ENCODE measurements at regions not wholly inside any gene's neighbourhood (a gene's known extent, or its start where the extent isn't known, plus 50 kb on each side); places are given as distances from the start of the nearest gene placed in this dataset.
"Not testable (repeated sequence)": the region's sequence is repeated elsewhere in the genome, so short reads cannot be mapped to it uniquely, and the experiment has no call there.

DNA sequence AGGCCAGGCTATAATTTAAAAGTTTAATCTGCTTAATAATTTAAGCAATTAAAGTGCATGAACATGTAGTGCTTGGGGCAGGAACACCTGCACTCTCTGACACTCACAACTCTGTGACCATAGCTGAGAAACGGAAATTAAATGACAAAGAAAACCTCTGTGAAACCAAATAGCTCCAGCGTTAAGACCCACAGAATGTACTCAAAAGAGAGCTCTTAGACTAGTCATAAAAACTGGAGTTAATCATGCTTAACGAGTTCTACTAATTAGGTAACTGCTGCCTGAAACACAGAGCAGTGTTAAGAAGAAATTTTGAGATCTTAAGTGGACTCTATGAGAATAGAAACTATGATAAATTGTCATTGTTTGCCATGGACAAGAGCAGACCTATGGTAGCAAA is 174.4 kb upstream of the SPIN4 start:
- Histone ChIP-seq H3K36me3 (ENCODE audit: control insufficient read depth in 2 of 2, insufficient read depth in 2 of 2, low read length in 2 of 2) (no peaks in the 10 kb centered on the region), H3K27ac (ENCODE audit: low read length) (no peak overlapping the region), H3K9me3 (ENCODE audit: control insufficient read depth in 2 of 2, low read length in 2 of 2) (no peaks in the 10 kb centered on the region), H3K27me3 (ENCODE audit: control insufficient read depth in 1 of 2, insufficient read depth in 2 of 2, low read length in 2 of 2) (peaks cover 0 to 4% of the 10 kb centered on the region in 2 donors), H3K4me1 (ENCODE audit: control insufficient read depth, insufficient read depth, low read length) (no peaks in the 10 kb centered on the region), H3K4me3 (ENCODE audit: low read length in 2 of 2) (no peak overlapping the region), H3K9ac (ENCODE audit: low read length in 2 of 2) (no peak overlapping the region)

DNA sequence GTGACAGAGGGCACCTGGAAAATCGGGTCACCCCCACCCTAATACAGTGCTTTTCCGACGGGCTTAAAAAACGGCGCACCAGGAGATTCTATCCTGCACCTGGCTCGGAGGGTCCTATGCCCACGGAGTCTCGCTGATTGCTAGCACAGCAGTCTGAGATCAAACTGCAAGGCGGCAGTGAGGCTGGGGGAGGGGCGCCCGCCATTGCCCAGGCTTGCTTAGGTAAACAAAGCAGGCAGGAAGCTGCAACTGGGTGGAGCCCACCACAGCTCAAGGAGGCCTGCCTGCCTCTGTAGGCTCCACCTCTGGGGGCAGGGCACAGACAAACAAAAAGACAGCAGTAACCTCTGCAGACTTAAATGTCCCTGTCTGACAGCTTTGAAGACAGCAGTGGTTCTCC is 168.2 kb upstream of the SPIN4 start:
- H3K27ac ChIP-seq (ENCODE audit: low read length); H3K4me3 ChIP-seq (ENCODE audit: low read length in 2 of 2); H3K27me3 ChIP-seq (ENCODE audit: control insufficient read depth in 1 of 2, insufficient read depth in 2 of 2, low read length in 2 of 2); H3K9ac ChIP-seq (ENCODE audit: low read length in 2 of 2); H3K9me3 ChIP-seq (ENCODE audit: control insufficient read depth in 2 of 2, low read length in 2 of 2); H3K4me1 ChIP-seq (ENCODE audit: control insufficient read depth, insufficient read depth, low read length); H3K36me3 ChIP-seq (ENCODE audit: control insufficient read depth in 2 of 2, insufficient read depth in 2 of 2, low read length in 2 of 2): not testable (repeated sequence)

DNA sequence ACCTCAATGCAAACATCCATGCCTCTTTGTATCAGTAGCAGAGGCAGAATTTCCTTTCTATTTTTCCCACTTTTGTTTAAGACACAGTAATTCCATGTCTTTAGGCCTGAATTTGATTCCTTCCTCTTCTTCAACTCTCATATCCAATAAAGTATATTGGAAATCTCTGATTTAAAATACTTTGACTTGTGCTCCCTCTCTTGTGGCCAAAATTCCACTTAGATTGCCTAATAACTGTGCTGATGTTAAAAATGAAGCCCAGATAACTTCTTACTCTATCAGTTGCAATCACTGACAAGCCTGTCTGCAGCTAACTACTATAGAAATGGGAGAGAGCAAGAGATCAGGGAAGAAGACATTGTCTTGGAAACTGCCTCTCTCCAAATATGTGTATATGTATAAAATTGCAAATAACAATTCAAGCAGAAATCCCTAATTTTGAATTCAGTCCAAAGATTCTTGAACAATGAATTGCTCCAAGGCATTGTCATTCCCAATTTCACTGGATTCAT is 163.5 kb upstream of the SPIN4 start:
- no peak overlapping the region for H3K9ac ChIP-seq (ENCODE audit: low read length in 2 of 2)
- H3K9me3 ChIP-seq (ENCODE audit: control insufficient read depth in 2 of 2, low read length in 2 of 2) = no peaks in the 10 kb centered on the region
- no peaks in the 10 kb centered on the region for H3K36me3 ChIP-seq (ENCODE audit: control insufficient read depth in 2 of 2, insufficient read depth in 2 of 2, low read length in 2 of 2)
- no peak overlapping the region for H3K27ac ChIP-seq (ENCODE audit: low read length)
- no peaks in the 10 kb centered on the region for H3K4me1 ChIP-seq (ENCODE audit: control insufficient read depth, insufficient read depth, low read length)
- H3K27me3 ChIP-seq (ENCODE audit: control insufficient read depth in 1 of 2, insufficient read depth in 2 of 2, low read length in 2 of 2) = no peaks in the 10 kb centered on the region
- no peak overlapping the region for H3K4me3 ChIP-seq (ENCODE audit: low read length in 2 of 2)

DNA sequence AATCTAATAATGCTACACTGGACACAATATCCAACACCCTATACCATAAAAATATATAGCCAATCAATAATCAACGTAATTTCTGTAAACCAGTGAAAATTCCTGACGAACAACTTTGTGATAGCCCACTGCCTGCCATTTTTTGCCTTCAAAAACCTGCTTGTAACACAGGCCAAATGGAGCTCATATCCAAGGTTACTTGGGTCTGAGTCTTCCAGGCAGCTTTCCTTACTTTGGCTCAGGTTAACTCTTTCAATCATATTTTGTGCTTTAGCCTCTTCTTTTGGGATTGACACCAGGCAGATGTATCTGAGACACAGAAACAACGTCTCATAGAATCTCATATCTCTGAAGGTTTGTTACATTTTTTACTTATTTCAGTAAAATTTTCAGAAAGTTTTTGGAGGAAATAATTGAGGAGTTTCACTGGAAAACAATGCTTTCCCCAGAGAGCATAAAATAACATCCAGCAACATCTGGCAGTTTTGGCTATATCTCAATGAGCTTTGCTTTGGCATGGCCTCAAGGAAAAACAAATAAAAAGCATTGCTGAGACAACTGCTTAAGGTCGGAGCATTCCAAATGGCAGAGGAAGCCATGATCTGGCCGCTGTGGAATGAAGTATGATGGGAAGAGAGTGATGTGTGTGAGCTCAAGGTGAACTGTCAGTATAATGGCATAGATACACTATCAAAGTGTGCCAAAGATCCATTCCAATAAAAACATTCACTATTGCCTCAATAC is 162.9 kb upstream of the SPIN4 start:
- Histone ChIP-seq H3K9me3 (ENCODE audit: control insufficient read depth in 2 of 2, low read length in 2 of 2) (no peaks in the 10 kb centered on the region), H3K4me1 (ENCODE audit: control insufficient read depth, insufficient read depth, low read length) (no peaks in the 10 kb centered on the region), H3K4me3 (ENCODE audit: low read length in 2 of 2) (no peak overlapping the region), H3K9ac (ENCODE audit: low read length in 2 of 2) (no peak overlapping the region), H3K36me3 (ENCODE audit: control insufficient read depth in 2 of 2, insufficient read depth in 2 of 2, low read length in 2 of 2) (no peaks in the 10 kb centered on the region), H3K27ac (ENCODE audit: low read length) (no peak overlapping the region), H3K27me3 (ENCODE audit: control insufficient read depth in 1 of 2, insufficient read depth in 2 of 2, low read length in 2 of 2) (no peaks in the 10 kb centered on the region)

DNA sequence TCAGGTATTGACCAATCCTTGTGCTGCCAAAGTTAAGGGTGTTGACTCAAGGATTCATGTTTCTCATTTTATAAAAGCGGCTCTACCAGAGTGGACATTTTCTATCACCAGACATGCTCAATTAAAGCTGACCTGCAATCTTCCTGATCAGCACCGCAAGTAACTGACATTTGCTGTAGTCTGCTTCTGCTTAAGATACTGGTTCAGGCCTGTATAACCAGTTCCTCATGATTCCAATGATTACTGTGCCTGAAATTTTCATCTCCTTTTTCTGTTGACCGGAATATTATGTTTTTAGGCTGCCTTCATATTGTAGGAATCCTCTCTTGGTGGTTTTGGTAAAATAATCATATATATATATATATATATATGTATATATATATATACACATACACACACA is 160.2 kb upstream of the SPIN4 start:
- Histone ChIP-seq H3K36me3 (ENCODE audit: control insufficient read depth in 2 of 2, insufficient read depth in 2 of 2, low read length in 2 of 2) (no peaks in the 10 kb centered on the region), H3K27me3 (ENCODE audit: control insufficient read depth in 1 of 2, insufficient read depth in 2 of 2, low read length in 2 of 2) (no peaks in the 10 kb centered on the region), H3K27ac (ENCODE audit: low read length) (no peak overlapping the region), H3K9me3 (ENCODE audit: control insufficient read depth in 2 of 2, low read length in 2 of 2) (no peaks in the 10 kb centered on the region), H3K4me3 (ENCODE audit: low read length in 2 of 2) (no peak overlapping the region), H3K9ac (ENCODE audit: low read length in 2 of 2) (no peak overlapping the region), H3K4me1 (ENCODE audit: control insufficient read depth, insufficient read depth, low read length) (no peaks in the 10 kb centered on the region)

DNA sequence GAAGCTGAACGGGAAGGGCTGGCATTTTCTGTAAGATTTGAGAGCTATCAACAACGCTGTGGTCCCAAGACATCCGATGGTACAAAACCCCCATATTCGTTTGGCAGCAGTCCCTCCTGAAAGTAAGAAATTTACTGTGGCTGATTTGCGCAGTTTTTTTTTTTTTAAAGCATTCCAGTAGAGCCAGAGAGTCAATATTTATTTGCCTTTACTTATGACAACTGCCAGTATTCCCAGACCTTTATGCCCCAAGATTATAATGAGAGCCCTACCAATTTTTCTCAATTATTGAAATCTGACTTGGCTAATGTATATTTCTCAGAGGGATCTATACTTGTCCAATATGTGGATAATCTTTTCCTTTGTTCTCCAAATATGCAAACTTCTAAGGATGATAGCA is 157.5 kb upstream of the SPIN4 start:
- Histone ChIP-seq H3K27me3 (ENCODE audit: control insufficient read depth in 1 of 2, insufficient read depth in 2 of 2, low read length in 2 of 2) (no peaks in the 10 kb centered on the region), H3K9ac (ENCODE audit: low read length in 2 of 2) (no peak overlapping the region)

DNA sequence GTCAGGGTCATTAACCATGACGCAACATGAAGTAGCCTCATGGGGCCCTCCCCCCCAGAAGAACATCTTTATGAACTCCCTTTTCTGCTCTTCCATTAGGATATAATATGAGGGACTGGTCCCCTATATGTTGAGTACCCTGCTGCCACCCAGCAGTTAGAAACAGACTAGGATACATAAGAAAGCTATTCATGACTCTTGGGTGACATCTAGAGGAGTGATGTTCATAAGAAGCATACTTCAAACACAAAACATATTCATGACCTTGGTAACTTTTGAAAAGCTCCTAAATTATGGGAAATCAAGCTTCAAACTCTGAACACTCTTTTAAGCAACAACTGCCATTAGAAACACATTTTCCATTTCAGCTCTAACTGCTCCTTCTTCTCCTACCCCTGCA is 155.2 kb upstream of the SPIN4 start:
- Histone ChIP-seq H3K9me3 (ENCODE audit: control insufficient read depth in 2 of 2, low read length in 2 of 2) (no peaks in the 10 kb centered on the region), H3K4me3 (ENCODE audit: low read length in 2 of 2) (no peak overlapping the region), H3K36me3 (ENCODE audit: control insufficient read depth in 2 of 2, insufficient read depth in 2 of 2, low read length in 2 of 2) (no peaks in the 10 kb centered on the region), H3K4me1 (ENCODE audit: control insufficient read depth, insufficient read depth, low read length) (no peaks in the 10 kb centered on the region), H3K27ac (ENCODE audit: low read length) (no peak overlapping the region), H3K9ac (ENCODE audit: low read length in 2 of 2) (no peak overlapping the region), H3K27me3 (ENCODE audit: control insufficient read depth in 1 of 2, insufficient read depth in 2 of 2, low read length in 2 of 2) (no peaks in the 10 kb centered on the region)

More for the DNA sequence above, 157.5 kb upstream of the SPIN4 start:
- H3K4me1 ChIP-seq (ENCODE audit: control insufficient read depth, insufficient read depth, low read length) = no peaks in the 10 kb centered on the region
- H3K9me3 ChIP-seq (ENCODE audit: control insufficient read depth in 2 of 2, low read length in 2 of 2) = no peaks in the 10 kb centered on the region
- no peak overlapping the region for H3K27ac ChIP-seq (ENCODE audit: low read length)
- no peaks in the 10 kb centered on the region for H3K36me3 ChIP-seq (ENCODE audit: control insufficient read depth in 2 of 2, insufficient read depth in 2 of 2, low read length in 2 of 2)
- H3K4me3 ChIP-seq (ENCODE audit: low read length in 2 of 2) = no peak overlapping the region

DNA sequence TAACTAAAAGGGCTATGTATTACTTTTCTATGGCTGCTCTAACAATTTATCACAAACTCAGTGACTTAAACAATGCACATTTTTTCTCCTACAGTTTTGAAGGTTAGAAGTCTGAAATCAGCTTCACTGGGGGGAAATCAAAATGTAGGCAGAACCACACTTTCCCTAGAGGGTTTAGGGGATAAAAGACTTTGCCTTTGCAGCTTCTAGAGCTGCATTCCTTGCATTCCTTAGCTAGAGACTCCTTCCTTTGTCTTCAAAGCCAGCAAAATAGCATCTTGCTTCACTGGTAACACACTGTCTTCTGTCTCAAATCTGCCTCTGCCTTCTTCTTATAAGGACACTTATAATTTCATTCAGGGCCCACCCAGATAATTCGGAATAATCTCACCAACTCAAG is 152.4 kb upstream of the SPIN4 start:
- no peaks in the 10 kb centered on the region for H3K27me3 ChIP-seq (ENCODE audit: control insufficient read depth in 1 of 2, insufficient read depth in 2 of 2, low read length in 2 of 2)
- no peaks in the 10 kb centered on the region for H3K36me3 ChIP-seq (ENCODE audit: control insufficient read depth in 2 of 2, insufficient read depth in 2 of 2, low read length in 2 of 2)
- no peak overlapping the region for H3K9ac ChIP-seq (ENCODE audit: low read length in 2 of 2)
- no peak overlapping the region for H3K4me3 ChIP-seq (ENCODE audit: low read length in 2 of 2)
- H3K27ac ChIP-seq (ENCODE audit: low read length) = no peak overlapping the region
- H3K9me3 ChIP-seq (ENCODE audit: control insufficient read depth in 2 of 2, low read length in 2 of 2) = no peaks in the 10 kb centered on the region
- H3K4me1 ChIP-seq (ENCODE audit: control insufficient read depth, insufficient read depth, low read length) = no peaks in the 10 kb centered on the region

DNA sequence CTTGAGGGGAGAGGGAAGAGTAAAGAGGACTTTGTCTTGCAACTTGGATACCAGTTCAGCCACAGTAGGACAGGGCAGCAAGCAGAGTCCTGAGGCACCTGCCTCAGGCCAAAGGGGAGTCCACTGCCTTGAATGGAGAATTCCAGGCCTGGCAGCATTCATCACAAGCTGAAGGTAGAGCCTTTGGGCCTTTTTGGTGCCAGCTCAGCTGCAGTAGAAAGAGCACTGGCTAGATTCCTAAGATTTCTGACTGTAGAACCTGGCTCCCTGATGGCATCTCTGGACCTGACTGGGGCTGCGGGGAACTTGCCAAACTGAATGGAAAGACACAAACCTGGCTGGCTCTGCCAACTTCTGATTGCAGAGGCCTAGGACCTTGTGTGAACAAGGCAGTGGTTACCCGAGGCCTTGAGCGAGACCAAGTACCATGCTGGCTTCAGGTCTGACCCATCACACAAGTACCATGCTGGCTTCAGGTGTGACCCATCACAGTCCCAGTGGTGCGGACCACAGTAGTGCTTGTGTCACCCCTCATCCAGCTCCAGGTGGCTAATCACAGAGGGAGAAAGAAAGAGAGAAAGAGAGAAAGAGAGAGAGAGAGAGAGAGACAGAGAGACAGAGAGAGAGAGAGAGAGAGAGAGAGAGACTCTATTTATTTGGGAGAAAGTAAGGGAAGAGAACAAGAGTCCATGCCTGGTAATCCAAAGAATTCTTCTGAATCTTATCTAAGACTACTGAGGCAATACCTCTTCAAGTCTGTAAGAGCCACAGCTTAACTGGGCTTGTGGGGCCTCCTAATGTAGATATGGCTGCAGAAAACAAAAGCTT is 137.6 kb upstream of the SPIN4 start:
- H3K27ac ChIP-seq (ENCODE audit: low read length) = no peak overlapping the region
- no peaks in the 10 kb centered on the region for H3K27me3 ChIP-seq (ENCODE audit: control insufficient read depth in 1 of 2, insufficient read depth in 2 of 2, low read length in 2 of 2)
- no peaks in the 10 kb centered on the region for H3K9me3 ChIP-seq (ENCODE audit: control insufficient read depth in 2 of 2, low read length in 2 of 2)
- no peak overlapping the region for H3K4me3 ChIP-seq (ENCODE audit: low read length in 2 of 2)
- H3K9ac ChIP-seq (ENCODE audit: low read length in 2 of 2) = no peak overlapping the region
- H3K36me3 ChIP-seq (ENCODE audit: control insufficient read depth in 2 of 2, insufficient read depth in 2 of 2, low read length in 2 of 2) = no peaks in the 10 kb centered on the region
- peaks cover 5% of the 10 kb centered on the region for H3K4me1 ChIP-seq (ENCODE audit: control insufficient read depth, insufficient read depth, low read length)

DNA sequence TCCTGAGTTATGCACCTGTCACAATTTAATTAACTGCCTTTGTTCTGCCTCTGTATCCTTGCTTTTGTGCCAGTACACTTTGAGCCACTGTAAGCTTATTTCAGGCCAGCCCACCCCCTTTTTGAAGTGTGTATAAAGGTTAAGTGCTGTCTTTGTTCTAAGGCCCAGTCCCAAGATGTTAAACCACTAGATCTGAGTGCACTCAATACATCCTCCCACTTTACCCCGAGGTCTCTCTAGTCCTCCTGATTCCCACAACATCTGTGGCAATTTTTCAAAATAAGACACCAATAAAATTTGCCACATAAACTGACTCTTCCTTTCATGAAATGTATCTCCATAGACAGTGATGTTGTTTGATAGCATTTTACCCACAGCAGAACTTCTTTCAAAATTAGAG is 124.1 kb upstream of the SPIN4 start:
- Histone ChIP-seq H3K27me3 (ENCODE audit: control insufficient read depth in 1 of 2, insufficient read depth in 2 of 2, low read length in 2 of 2) (peaks cover 0 to 4% of the 10 kb centered on the region in 2 donors), H3K36me3 (ENCODE audit: control insufficient read depth in 2 of 2, insufficient read depth in 2 of 2, low read length in 2 of 2) (no peaks in the 10 kb centered on the region), H3K4me3 (ENCODE audit: low read length in 2 of 2) (no peak overlapping the region), H3K27ac (ENCODE audit: low read length) (no peak overlapping the region), H3K4me1 (ENCODE audit: control insufficient read depth, insufficient read depth, low read length) (no peaks in the 10 kb centered on the region), H3K9me3 (ENCODE audit: control insufficient read depth in 2 of 2, low read length in 2 of 2) (no peaks in the 10 kb centered on the region), H3K9ac (ENCODE audit: low read length in 2 of 2) (no peak overlapping the region)

DNA sequence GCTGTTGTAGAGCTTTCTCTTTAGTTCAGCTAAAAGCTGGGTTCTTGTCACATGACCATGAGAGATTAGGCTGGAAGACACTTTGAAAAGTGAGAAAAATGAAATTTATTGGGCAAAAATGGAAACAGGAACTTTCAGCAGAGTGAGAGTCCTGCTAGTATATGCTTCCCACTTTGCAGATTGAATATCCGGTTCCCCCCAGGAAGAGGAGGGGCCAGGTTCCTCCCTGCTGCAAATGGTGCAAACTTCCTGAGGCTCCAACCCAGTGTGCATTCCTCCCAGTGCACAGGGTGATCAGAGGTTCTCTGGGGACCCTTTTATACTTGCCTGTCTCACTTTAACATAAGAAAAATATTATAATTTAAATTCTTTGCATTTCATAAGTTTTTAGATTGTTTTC is 119.9 kb upstream of the SPIN4 start:
- Histone ChIP-seq H3K27ac (ENCODE audit: low read length) (no peak overlapping the region), H3K4me3 (ENCODE audit: low read length in 2 of 2) (no peak overlapping the region), H3K9me3 (ENCODE audit: control insufficient read depth in 2 of 2, low read length in 2 of 2) (peaks cover 0 to 3% of the 10 kb centered on the region in 2 donors), H3K27me3 (ENCODE audit: control insufficient read depth in 1 of 2, insufficient read depth in 2 of 2, low read length in 2 of 2) (peaks cover 0 to 4% of the 10 kb centered on the region in 2 donors), H3K36me3 (ENCODE audit: control insufficient read depth in 2 of 2, insufficient read depth in 2 of 2, low read length in 2 of 2) (no peaks in the 10 kb centered on the region), H3K4me1 (ENCODE audit: control insufficient read depth, insufficient read depth, low read length) (no peaks in the 10 kb centered on the region), H3K9ac (ENCODE audit: low read length in 2 of 2) (no peak overlapping the region)
